ENCODE measurements at regions not wholly inside any gene's neighbourhood (a gene's known extent, or its start where the extent isn't known, plus 50 kb on each side); places are given as distances from the start of the nearest gene placed in this dataset.

GRCh38 chrX:144681501-144681900 lies 565.8 kb upstream of the SPANXN1 start:
- Histone ChIP-seq H3K27ac (no peak overlapping the region), H3K4me1 (no peaks in the 10 kb centered on the region), H3K27me3 (ENCODE audit: low read depth) (no peaks in the 10 kb centered on the region), H3K36me3 (no peaks in the 10 kb centered on the region), H3K9me3 (no peaks in the 10 kb centered on the region), H3K4me3 (no peak overlapping the region)
- no peak for TF ChIP-seq CTCF (IDR thresholded peaks at IDR 0.05)
- DNase-seq (no peak), ATAC-seq (no peak)
- intact Hi-C loops (cut with DNase I): no loop called here

- ATAC-seq: no peak
- no peaks in the 10 kb centered on the region for H3K9me3 ChIP-seq
- no peak overlapping the region for H3K4me3 ChIP-seq
- DNase-seq: no peak
- no peak for TF ChIP-seq CTCF (IDR thresholded peaks at IDR 0.05)
- no peaks in the 10 kb centered on the region for H3K27me3 ChIP-seq (ENCODE audit: low read depth)
- intact Hi-C loops (cut with DNase I): no loop called here
- no peaks in the 10 kb centered on the region for H3K4me1 ChIP-seq
- no peaks in the 10 kb centered on the region for H3K36me3 ChIP-seq
- H3K27ac ChIP-seq: no peak overlapping the region
Measured at GRCh38 chrX:144683247-144683646, 564.1 kb upstream of the SPANXN1 start.

GRCh38 chrX:144709841-144710240 lies 537.5 kb upstream of the SPANXN1 start:
- Histone ChIP-seq H3K9me3 (no peaks in the 10 kb centered on the region), H3K27me3 (ENCODE audit: low read depth) (no peaks in the 10 kb centered on the region), H3K4me1 (no peaks in the 10 kb centered on the region), H3K4me3 (no peak overlapping the region), H3K36me3 (no peaks in the 10 kb centered on the region), H3K27ac (no peak overlapping the region)
- TF ChIP-seq CTCF (IDR thresholded peaks at IDR 0.05): no peak
- no peak for DNase-seq
- intact Hi-C loops (cut with DNase I): no loop called here
- no peak for ATAC-seq

GRCh38 chrX:144715337-144715736 lies 532.0 kb upstream of the SPANXN1 start:
- Histone ChIP-seq H3K4me1 (no peaks in the 10 kb centered on the region), H3K27ac (no peak overlapping the region), H3K36me3 (no peaks in the 10 kb centered on the region), H3K4me3 (no peak overlapping the region), H3K9me3 (no peaks in the 10 kb centered on the region), H3K27me3 (ENCODE audit: low read depth) (no peaks in the 10 kb centered on the region)
- DNase-seq: no peak
- intact Hi-C loops (cut with DNase I): no loop called here
- TF ChIP-seq CTCF (IDR thresholded peaks at IDR 0.05): no peak
- no peak for ATAC-seq

- Histone ChIP-seq H3K9me3 (no peaks in the 10 kb centered on the region), H3K4me1 (no peaks in the 10 kb centered on the region), H3K27me3 (ENCODE audit: low read depth) (no peaks in the 10 kb centered on the region), H3K27ac (no peak overlapping the region), H3K4me3 (no peak overlapping the region), H3K36me3 (no peaks in the 10 kb centered on the region)
- DNase-seq (no peak), ATAC-seq (no peak)
- no peak for TF ChIP-seq CTCF (IDR thresholded peaks at IDR 0.05)
- intact Hi-C loops (cut with DNase I): no loop called here
Measured at GRCh38 chrX:144716187-144716586, 531.1 kb upstream of the SPANXN1 start.

- intact Hi-C loops (cut with DNase I): no loop called here
- Histone ChIP-seq H3K36me3 (no peaks in the 10 kb centered on the region), H3K27ac (no peak overlapping the region), H3K27me3 (ENCODE audit: low read depth) (no peaks in the 10 kb centered on the region), H3K9me3 (no peaks in the 10 kb centered on the region), H3K4me1 (no peaks in the 10 kb centered on the region), H3K4me3 (no peak overlapping the region)
- ATAC-seq: no peak
- no peak for TF ChIP-seq CTCF (IDR thresholded peaks at IDR 0.05)
- DNase-seq: no peak
Measured at GRCh38 chrX:144717682-144718081, 529.6 kb upstream of the SPANXN1 start.

All from lower lobe of right lung (tissue), 2 donors.